ENCODE measurements at regions not wholly inside any gene's neighbourhood (a gene's known extent, or its start where the extent isn't known, plus 50 kb on each side); places are given as distances from the start of the nearest gene placed in this dataset.
"Not testable (repeated sequence)": the region's sequence is repeated elsewhere in the genome, so short reads cannot be mapped to it uniquely, and the experiment has no call there.

- DNase-seq = no peak
These were observed 280.9 kb upstream of the CYLC2 start for GRCh38 chr9:102714184-102714583.

- DNase-seq = not testable (repeated sequence)
These were observed 282.2 kb upstream of the CYLC2 start for GRCh38 chr9:102712910-102713309.

- no peak for DNase-seq
These were observed 294.2 kb upstream of the CYLC2 start for GRCh38 chr9:102700936-102701335.

GRCh38 chr9:102669220-102669619 lies 325.9 kb upstream of the CYLC2 start:
- no peak for DNase-seq

GRCh38 chr9:102652471-102652870 lies 342.7 kb upstream of the CYLC2 start:
- DNase-seq = no peak

GRCh38 chr9:102650896-102651295 lies 344.2 kb upstream of the CYLC2 start:
- DNase-seq = no peak

GRCh38 chr9:102642651-102643050 lies 352.5 kb upstream of the CYLC2 start:
- no peak for DNase-seq

- peak; percentile 21 for DNase-seq
These were observed 363.6 kb upstream of the CYLC2 start for GRCh38 chr9:102631559-102631958.

GRCh38 chr9:102609461-102609860 lies 385.7 kb upstream of the CYLC2 start:
- DNase-seq = no peak

GRCh38 chr9:102603198-102604195 lies 391.6 kb upstream of the CYLC2 start:
- not testable (repeated sequence) for DNase-seq

GRCh38 chr9:102594241-102594640 lies 400.9 kb upstream of the CYLC2 start:
- no peak for DNase-seq

GRCh38 chr9:102587281-102587680 lies 407.9 kb upstream of the CYLC2 start:
- no peak for DNase-seq

- DNase-seq = no peak
These were observed 425.7 kb upstream of the CYLC2 start for GRCh38 chr9:102569436-102569835.

GRCh38 chr9:102551346-102551745 lies 443.8 kb upstream of the CYLC2 start:
- no peak for DNase-seq

- no peak for DNase-seq
These were observed 444.2 kb upstream of the CYLC2 start for GRCh38 chr9:102550886-102551285.

GRCh38 chr9:102550266-102550665 lies 444.9 kb upstream of the CYLC2 start:
- no peak for DNase-seq

- DNase-seq = no peak
These were observed 461.1 kb upstream of the CYLC2 start for GRCh38 chr9:102534031-102534430.

- DNase-seq = no peak
These were observed 473.9 kb upstream of the CYLC2 start for GRCh38 chr9:102521097-102521755.

- DNase-seq = no peak
These were observed 475.7 kb upstream of the CYLC2 start for GRCh38 chr9:102519423-102519822.

GRCh38 chr9:102518324-102518723 lies 476.8 kb upstream of the CYLC2 start:
- DNase-seq = no peak

- DNase-seq = no peak
These were observed 480.6 kb upstream of the CYLC2 start for GRCh38 chr9:102514541-102514940.

- DNase-seq = no peak
These were observed 488.0 kb upstream of the CYLC2 start for GRCh38 chr9:102507044-102507687.

GRCh38 chr9:102506406-102506805 lies 488.7 kb upstream of the CYLC2 start:
- DNase-seq = no peak

- DNase-seq = no peak
These were observed 495.7 kb upstream of the CYLC2 start for GRCh38 chr9:102499468-102499867.

All from suppressor macrophage treated with lipopolysaccharide for 4 hours (primary cell).